ENCODE measurements at regions not wholly inside any gene's neighbourhood (a gene's known extent, or its start where the extent isn't known, plus 50 kb on each side); places are given as distances from the start of the nearest gene placed in this dataset.
"Not testable (repeated sequence)": the region's sequence is repeated elsewhere in the genome, so short reads cannot be mapped to it uniquely, and the experiment has no call there.

GRCh38 chr7:65235586-65235985 is 138.1 kb upstream of the ZNF92 start:
- Histone ChIP-seq H3K9me3 (ENCODE audit: control insufficient read depth in 3 of 3, low read length in 3 of 3) (no peaks in the 10 kb centered on the region), H3K27ac (ENCODE audit: low read depth, low read length) (no peak overlapping the region), H3K27me3 (ENCODE audit: control insufficient read depth in 3 of 3, insufficient read depth in 3 of 3, low read length in 3 of 3) (peaks cover 9 to 25% (median 24%) of the 10 kb centered on the region in 3 donors), H3K4me1 (ENCODE audit: control insufficient read depth in 3 of 3, insufficient read depth in 3 of 3, low read length in 3 of 3) (peaks cover 0 to 4% (median 3%) of the 10 kb centered on the region in 3 donors), H3K4me3 (ENCODE audit: low read length in 3 of 3) (no peak overlapping the region), H3K36me3 (ENCODE audit: control insufficient read depth in 3 of 3, insufficient read depth in 3 of 3, low read length in 3 of 3) (no peaks in the 10 kb centered on the region), H3K9ac (ENCODE audit: low read depth in 1 of 3, low read length in 3 of 3) (no peak overlapping the region)

GRCh38 chr7:65233409-65234034 is 140.1 kb upstream of the ZNF92 start:
- Histone ChIP-seq H3K27me3 (ENCODE audit: control insufficient read depth in 3 of 3, insufficient read depth in 3 of 3, low read length in 3 of 3) (peaks cover 0 to 10% (median 10%) of the 10 kb centered on the region in 3 donors), H3K36me3 (ENCODE audit: control insufficient read depth in 3 of 3, insufficient read depth in 3 of 3, low read length in 3 of 3) (no peaks in the 10 kb centered on the region), H3K4me3 (ENCODE audit: low read length in 3 of 3) (no peak overlapping the region), H3K27ac (ENCODE audit: low read depth, low read length) (no peak overlapping the region), H3K9ac (ENCODE audit: low read depth in 1 of 3, low read length in 3 of 3) (no peak overlapping the region), H3K4me1 (ENCODE audit: control insufficient read depth in 3 of 3, insufficient read depth in 3 of 3, low read length in 3 of 3) (no peaks in the 10 kb centered on the region), H3K9me3 (ENCODE audit: control insufficient read depth in 3 of 3, low read length in 3 of 3) (no peaks in the 10 kb centered on the region)

GRCh38 chr7:65230231-65230630 is 143.4 kb upstream of the ZNF92 start:
- H3K4me1 ChIP-seq (ENCODE audit: control insufficient read depth in 3 of 3, insufficient read depth in 3 of 3, low read length in 3 of 3), result no peaks in the 10 kb centered on the region
- H3K36me3 ChIP-seq (ENCODE audit: control insufficient read depth in 3 of 3, insufficient read depth in 3 of 3, low read length in 3 of 3), result no peaks in the 10 kb centered on the region
- no peak overlapping the region for H3K9ac ChIP-seq (ENCODE audit: low read depth in 1 of 3, low read length in 3 of 3)
- no peaks in the 10 kb centered on the region for H3K9me3 ChIP-seq (ENCODE audit: control insufficient read depth in 3 of 3, low read length in 3 of 3)
- no peak overlapping the region for H3K27ac ChIP-seq (ENCODE audit: low read depth, low read length)
- H3K27me3 ChIP-seq (ENCODE audit: control insufficient read depth in 3 of 3, insufficient read depth in 3 of 3, low read length in 3 of 3), result no peaks in the 10 kb centered on the region
- no peak overlapping the region for H3K4me3 ChIP-seq (ENCODE audit: low read length in 3 of 3)

GRCh38 chr7:65225422-65226006 is 148.1 kb upstream of the ZNF92 start:
- H3K36me3 ChIP-seq (ENCODE audit: control insufficient read depth in 3 of 3, insufficient read depth in 3 of 3, low read length in 3 of 3), result no peaks in the 10 kb centered on the region
- H3K4me3 ChIP-seq (ENCODE audit: low read length in 3 of 3), result no peak overlapping the region
- H3K27me3 ChIP-seq (ENCODE audit: control insufficient read depth in 3 of 3, insufficient read depth in 3 of 3, low read length in 3 of 3), result no peaks in the 10 kb centered on the region
- H3K27ac ChIP-seq (ENCODE audit: low read depth, low read length), result no peak overlapping the region
- no peaks in the 10 kb centered on the region for H3K4me1 ChIP-seq (ENCODE audit: control insufficient read depth in 3 of 3, insufficient read depth in 3 of 3, low read length in 3 of 3)
- H3K9me3 ChIP-seq (ENCODE audit: control insufficient read depth in 3 of 3, low read length in 3 of 3), result no peaks in the 10 kb centered on the region
- H3K9ac ChIP-seq (ENCODE audit: low read depth in 1 of 3, low read length in 3 of 3), result no peak overlapping the region

- Histone ChIP-seq H3K27ac (ENCODE audit: low read depth, low read length) (no peak overlapping the region), H3K9me3 (ENCODE audit: control insufficient read depth in 3 of 3, low read length in 3 of 3) (no peaks in the 10 kb centered on the region), H3K9ac (ENCODE audit: low read depth in 1 of 3, low read length in 3 of 3) (no peak overlapping the region), H3K4me1 (ENCODE audit: control insufficient read depth in 3 of 3, insufficient read depth in 3 of 3, low read length in 3 of 3) (no peaks in the 10 kb centered on the region), H3K27me3 (ENCODE audit: control insufficient read depth in 3 of 3, insufficient read depth in 3 of 3, low read length in 3 of 3) (no peaks in the 10 kb centered on the region), H3K4me3 (ENCODE audit: low read length in 3 of 3) (no peak overlapping the region), H3K36me3 (ENCODE audit: control insufficient read depth in 3 of 3, insufficient read depth in 3 of 3, low read length in 3 of 3) (no peaks in the 10 kb centered on the region)
Measured at GRCh38 chr7:65222655-65223054, 151.0 kb upstream of the ZNF92 start.

GRCh38 chr7:65221683-65222082 is 152.0 kb upstream of the ZNF92 start:
- H3K27me3 ChIP-seq (ENCODE audit: control insufficient read depth in 3 of 3, insufficient read depth in 3 of 3, low read length in 3 of 3), result no peaks in the 10 kb centered on the region
- H3K4me3 ChIP-seq (ENCODE audit: low read length in 3 of 3), result no peak overlapping the region
- H3K4me1 ChIP-seq (ENCODE audit: control insufficient read depth in 3 of 3, insufficient read depth in 3 of 3, low read length in 3 of 3), result no peaks in the 10 kb centered on the region
- H3K9ac ChIP-seq (ENCODE audit: low read depth in 1 of 3, low read length in 3 of 3), result no peak overlapping the region
- no peaks in the 10 kb centered on the region for H3K9me3 ChIP-seq (ENCODE audit: control insufficient read depth in 3 of 3, low read length in 3 of 3)
- no peak overlapping the region for H3K27ac ChIP-seq (ENCODE audit: low read depth, low read length)
- H3K36me3 ChIP-seq (ENCODE audit: control insufficient read depth in 3 of 3, insufficient read depth in 3 of 3, low read length in 3 of 3), result no peaks in the 10 kb centered on the region

GRCh38 chr7:65219623-65220022 is 154.0 kb upstream of the ZNF92 start:
- no peaks in the 10 kb centered on the region for H3K36me3 ChIP-seq (ENCODE audit: control insufficient read depth in 3 of 3, insufficient read depth in 3 of 3, low read length in 3 of 3)
- no peak overlapping the region for H3K9ac ChIP-seq (ENCODE audit: low read depth in 1 of 3, low read length in 3 of 3)
- H3K4me1 ChIP-seq (ENCODE audit: control insufficient read depth in 3 of 3, insufficient read depth in 3 of 3, low read length in 3 of 3), result no peaks in the 10 kb centered on the region
- H3K27ac ChIP-seq (ENCODE audit: low read depth, low read length), result no peak overlapping the region
- no peaks in the 10 kb centered on the region for H3K27me3 ChIP-seq (ENCODE audit: control insufficient read depth in 3 of 3, insufficient read depth in 3 of 3, low read length in 3 of 3)
- H3K9me3 ChIP-seq (ENCODE audit: control insufficient read depth in 3 of 3, low read length in 3 of 3), result no peaks in the 10 kb centered on the region
- H3K4me3 ChIP-seq (ENCODE audit: low read length in 3 of 3), result no peak overlapping the region

GRCh38 chr7:65216469-65216868 is 157.2 kb upstream of the ZNF92 start:
- Histone ChIP-seq H3K9me3 (ENCODE audit: control insufficient read depth in 3 of 3, low read length in 3 of 3) (no peaks in the 10 kb centered on the region), H3K4me1 (ENCODE audit: control insufficient read depth in 3 of 3, insufficient read depth in 3 of 3, low read length in 3 of 3) (no peaks in the 10 kb centered on the region), H3K9ac (ENCODE audit: low read depth in 1 of 3, low read length in 3 of 3) (no peak overlapping the region), H3K36me3 (ENCODE audit: control insufficient read depth in 3 of 3, insufficient read depth in 3 of 3, low read length in 3 of 3) (no peaks in the 10 kb centered on the region), H3K27me3 (ENCODE audit: control insufficient read depth in 3 of 3, insufficient read depth in 3 of 3, low read length in 3 of 3) (no peaks in the 10 kb centered on the region), H3K27ac (ENCODE audit: low read depth, low read length) (no peak overlapping the region), H3K4me3 (ENCODE audit: low read length in 3 of 3) (no peak overlapping the region)

- not testable (repeated sequence) for H3K4me1 ChIP-seq (ENCODE audit: control insufficient read depth in 3 of 3, insufficient read depth in 3 of 3, low read length in 3 of 3); H3K9me3 ChIP-seq (ENCODE audit: control insufficient read depth in 3 of 3, low read length in 3 of 3); H3K36me3 ChIP-seq (ENCODE audit: control insufficient read depth in 3 of 3, insufficient read depth in 3 of 3, low read length in 3 of 3); H3K27ac ChIP-seq (ENCODE audit: low read depth, low read length); H3K9ac ChIP-seq (ENCODE audit: low read depth in 1 of 3, low read length in 3 of 3); H3K27me3 ChIP-seq (ENCODE audit: control insufficient read depth in 3 of 3, insufficient read depth in 3 of 3, low read length in 3 of 3); H3K4me3 ChIP-seq (ENCODE audit: low read length in 3 of 3)
Measured at GRCh38 chr7:65213260-65213659, 160.4 kb upstream of the ZNF92 start.

GRCh38 chr7:65199221-65199620 is 174.4 kb upstream of the ZNF92 start:
- H3K27me3 ChIP-seq (ENCODE audit: control insufficient read depth in 3 of 3, insufficient read depth in 3 of 3, low read length in 3 of 3); H3K9me3 ChIP-seq (ENCODE audit: control insufficient read depth in 3 of 3, low read length in 3 of 3); H3K4me3 ChIP-seq (ENCODE audit: low read length in 3 of 3); H3K9ac ChIP-seq (ENCODE audit: low read depth in 1 of 3, low read length in 3 of 3); H3K27ac ChIP-seq (ENCODE audit: low read depth, low read length); H3K4me1 ChIP-seq (ENCODE audit: control insufficient read depth in 3 of 3, insufficient read depth in 3 of 3, low read length in 3 of 3); H3K36me3 ChIP-seq (ENCODE audit: control insufficient read depth in 3 of 3, insufficient read depth in 3 of 3, low read length in 3 of 3): not testable (repeated sequence)

Measured in skeletal muscle tissue (tissue), 3 donors.